ENCODE measurements at regions not wholly inside any gene's neighbourhood (a gene's known extent, or its start where the extent isn't known, plus 50 kb on each side); places are given as distances from the start of the nearest gene placed in this dataset.

DNA sequence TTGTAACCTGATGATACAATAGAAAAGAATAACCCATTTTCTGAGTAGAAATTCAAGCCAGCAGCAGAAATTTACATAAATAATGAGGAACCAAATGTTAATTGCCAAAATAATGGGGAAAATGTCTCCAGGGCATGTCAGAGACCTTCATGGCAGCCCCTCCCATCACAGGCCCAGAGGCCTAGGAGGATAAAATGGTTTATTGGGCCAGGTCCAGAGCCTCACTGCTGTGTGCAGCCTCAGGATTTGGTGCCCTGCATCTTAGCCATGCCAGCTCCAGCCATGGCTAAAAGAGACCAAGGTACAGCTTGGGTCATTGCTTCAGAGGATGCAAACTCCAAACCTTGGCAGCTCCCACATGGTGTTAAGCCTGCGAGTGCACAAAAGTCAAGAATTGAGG is 352.1 kb upstream of the MEIS2 start:
- TF ChIP-seq POLR2AphosphoS5 (IDR thresholded peaks at IDR 0.05; ENCODE audit: low read depth, low read length) (no peak), POLR2A (IDR thresholded peaks at IDR 0.05; ENCODE audit: low read depth, low read length) (no peak)
